GM08714 (cell line): ENCODE measurements at regions not wholly inside any gene's neighbourhood (a gene's known extent, or its start where the extent isn't known, plus 50 kb on each side); places are given as distances from the start of the nearest gene placed in this dataset.
"Not testable (repeated sequence)": the region's sequence is repeated elsewhere in the genome, so short reads cannot be mapped to it uniquely, and the experiment has no call there.

ENCODE experiments used
- H3K4me3 ChIP-seq: fragments of 200-500 bp; sonication (Bioruptor generic); 2 replicates; pipeline ENCODE4 v1.5.1; 2014; ENCODE audit warnings: mild to moderate bottlenecking, low read length, inconsistent platforms
- ZNF274 ChIP-seq: IDR thresholded peaks from 2 replicates; pipeline ENCODE4 v1.6.1; 2012; ENCODE audit warnings: mild to moderate bottlenecking, low read depth, low read length

- no peak overlapping the region for H3K4me3 ChIP-seq
- no peak for TF ChIP-seq ZNF274
These were observed 248.1 kb downstream of the CD109 start for GRCh38 chr6:73943930-73944652.

- no peak for TF ChIP-seq ZNF274
- H3K4me3 ChIP-seq, result no peak overlapping the region
These were observed 247.4 kb downstream of the CD109 start for GRCh38 chr6:73943411-73943810.

DNA sequence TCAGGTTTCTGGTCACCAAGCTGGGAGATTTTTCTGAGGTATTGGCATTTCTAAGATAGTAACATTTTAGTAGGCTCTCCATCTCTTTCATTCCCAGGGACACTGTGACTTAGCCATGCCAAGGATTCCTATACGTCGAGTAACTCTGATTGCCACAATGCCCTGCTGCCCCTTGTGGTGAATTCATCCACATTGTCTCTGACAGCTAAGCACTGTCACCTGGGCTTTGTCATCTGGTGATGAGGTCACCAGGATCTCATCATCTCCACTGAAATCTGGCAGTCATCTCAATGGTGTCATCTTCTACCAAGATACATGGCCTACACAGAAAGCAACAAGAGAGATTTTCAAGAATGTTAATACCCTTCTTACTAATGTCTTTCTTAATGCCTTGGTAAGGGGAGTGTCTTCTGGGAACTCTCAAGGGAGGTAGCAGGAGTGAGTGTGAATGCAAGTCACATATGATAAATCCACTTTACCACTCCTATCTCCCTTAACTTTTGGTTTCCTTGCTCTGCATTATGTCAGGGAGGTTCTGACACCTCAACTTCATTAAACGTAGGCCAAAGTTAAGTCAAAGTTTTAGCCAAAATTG lies 246.7 kb downstream of the CD109 start:
- TF ChIP-seq ZNF274, result no peak
- H3K4me3 ChIP-seq, result no peak overlapping the region

DNA sequence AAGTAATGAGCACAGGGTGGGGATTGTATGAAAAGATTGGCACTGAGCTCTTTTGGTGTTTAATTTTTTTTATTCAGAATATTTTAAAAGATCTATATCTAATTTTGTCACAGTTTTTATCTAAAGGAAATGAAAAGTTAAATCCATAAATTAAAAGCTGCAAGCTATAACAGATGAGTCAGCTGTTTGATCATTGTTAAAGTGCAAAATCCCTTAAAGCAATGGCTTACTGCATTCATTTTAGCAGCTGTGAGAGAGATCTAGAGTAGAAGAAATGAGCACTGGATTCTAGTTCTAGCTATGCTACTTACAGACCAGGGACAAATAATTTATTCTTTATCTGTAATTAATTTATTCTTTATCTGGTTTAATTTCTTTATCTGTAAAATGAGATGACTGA lies 245.9 kb downstream of the CD109 start:
- TF ChIP-seq ZNF274, result no peak
- H3K4me3 ChIP-seq, result no peak overlapping the region

DNA sequence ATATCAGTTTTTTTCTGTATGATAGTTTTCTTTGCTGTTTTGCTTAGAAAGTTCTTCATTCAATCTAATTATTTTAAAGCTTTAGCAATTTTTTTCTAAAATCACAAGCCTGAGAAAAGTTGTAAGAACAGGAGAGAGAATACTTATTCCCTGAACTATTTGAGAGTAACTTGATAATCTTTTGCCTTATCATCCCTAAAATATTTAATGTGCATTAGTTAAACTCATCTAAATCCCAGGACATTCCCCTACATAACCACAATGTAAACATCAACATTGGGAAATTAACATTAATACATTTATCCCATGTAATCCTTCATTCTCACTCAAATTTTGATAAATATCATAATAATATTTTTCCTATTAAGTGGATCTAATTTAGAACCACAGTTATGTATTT lies 241.8 kb downstream of the CD109 start:
- TF ChIP-seq ZNF274, result no peak
- H3K4me3 ChIP-seq, result no peak overlapping the region

GRCh38 chr6:73932866-73933265 lies 236.9 kb downstream of the CD109 start:
- TF ChIP-seq ZNF274, result no peak
- no peak overlapping the region for H3K4me3 ChIP-seq

GRCh38 chr6:73929405-73929804 lies 233.4 kb downstream of the CD109 start:
- no peak overlapping the region for H3K4me3 ChIP-seq
- TF ChIP-seq ZNF274, result no peak

- H3K4me3 ChIP-seq, result no peak overlapping the region
- no peak for TF ChIP-seq ZNF274
These were observed 231.4 kb downstream of the CD109 start for GRCh38 chr6:73927421-73927820.

- H3K4me3 ChIP-seq, result not testable (repeated sequence)
These were observed 229.7 kb downstream of the CD109 start for GRCh38 chr6:73925703-73926102.

DNA sequence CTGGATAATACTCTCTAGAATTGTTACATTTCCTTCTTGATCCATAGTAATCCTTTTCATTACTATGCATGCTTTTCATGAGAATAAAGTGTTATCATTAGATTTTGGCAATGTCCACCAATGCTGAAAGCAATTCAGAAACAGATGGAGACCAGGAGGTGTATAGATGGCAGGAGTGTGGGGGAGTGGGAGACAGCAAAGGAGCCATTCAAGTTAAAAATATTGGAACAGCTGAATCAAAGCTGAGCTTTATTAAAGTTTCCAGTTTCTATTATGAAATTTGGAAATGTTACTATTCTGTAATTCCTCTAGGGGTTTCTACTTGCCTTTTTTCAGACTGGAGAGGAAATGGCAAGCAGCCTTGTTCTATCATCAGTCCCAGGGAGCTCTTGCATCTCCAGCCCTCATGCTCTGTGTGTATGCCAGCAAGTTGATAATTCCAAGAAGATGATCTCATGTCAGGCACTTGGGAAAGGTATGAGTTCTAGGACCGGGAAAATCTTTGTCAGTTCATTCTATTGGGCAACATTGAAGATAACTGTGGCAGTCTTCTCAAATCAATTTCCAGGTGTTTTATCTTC lies 228.0 kb downstream of the CD109 start:
- H3K4me3 ChIP-seq, result no peak overlapping the region
- TF ChIP-seq ZNF274, result no peak

DNA sequence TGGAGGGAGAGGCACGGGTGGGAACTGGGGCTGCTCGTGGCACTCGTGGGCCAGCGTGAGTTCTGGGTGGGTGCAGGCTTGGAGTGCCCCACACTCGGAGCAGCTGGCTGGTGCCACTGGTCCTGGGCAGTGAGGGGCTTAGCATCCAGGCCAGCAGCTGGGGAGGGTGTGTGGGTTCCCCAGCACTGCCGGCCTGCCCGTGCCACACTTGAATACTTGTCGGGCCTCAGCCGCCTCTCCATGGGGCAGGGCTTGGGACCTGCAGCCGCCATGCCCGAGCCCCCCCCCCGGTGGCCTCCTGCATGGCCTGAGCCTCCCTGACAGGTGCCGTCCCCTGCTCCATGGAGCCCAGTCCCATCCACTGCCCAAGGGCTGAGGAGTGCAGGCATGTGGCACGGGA lies 207.2 kb downstream of the CD109 start:
- no peak for TF ChIP-seq ZNF274
- no peak overlapping the region for H3K4me3 ChIP-seq

DNA sequence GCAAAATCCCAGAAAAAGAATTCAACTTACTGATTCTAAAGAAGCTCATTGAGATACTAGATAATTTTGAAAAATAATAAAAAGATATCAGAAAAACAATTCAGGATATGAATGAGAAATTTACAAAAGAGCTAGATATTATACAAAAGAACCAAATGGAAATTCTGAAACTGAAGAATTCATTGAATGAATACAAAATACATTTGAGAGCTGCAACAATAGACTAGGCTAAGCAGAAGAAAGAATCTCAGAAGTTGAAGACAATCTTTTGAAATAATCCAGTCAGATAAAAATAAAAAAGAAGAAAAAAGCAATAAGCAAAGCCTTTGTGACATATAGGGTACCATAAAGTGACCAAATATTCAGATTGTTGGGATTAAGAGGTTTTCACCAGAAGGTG lies 206.0 kb downstream of the CD109 start:
- TF ChIP-seq ZNF274, result no peak
- H3K4me3 ChIP-seq, result no peak overlapping the region

- no peak overlapping the region for H3K4me3 ChIP-seq
- TF ChIP-seq ZNF274, result no peak
These were observed 205.3 kb downstream of the CD109 start for GRCh38 chr6:73901311-73901710.

DNA sequence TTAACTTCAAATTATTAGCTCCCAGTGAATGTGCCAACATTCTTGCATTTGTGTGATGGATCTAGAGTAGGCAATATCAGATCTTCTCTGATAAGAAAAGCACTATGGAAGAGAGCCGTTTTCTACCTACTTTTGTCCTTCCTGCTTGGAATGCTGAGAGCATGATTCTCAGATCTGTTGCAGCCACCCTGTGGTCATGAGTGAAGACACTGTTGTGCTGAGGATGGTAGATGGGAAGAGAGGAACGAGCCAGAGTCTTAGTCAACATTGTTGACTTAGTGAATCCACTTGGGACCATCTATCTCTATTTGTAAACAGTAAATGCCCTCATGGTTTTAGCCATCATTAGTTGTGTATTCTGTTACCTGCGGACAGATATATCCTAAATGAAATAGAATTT lies 202.6 kb downstream of the CD109 start:
- TF ChIP-seq ZNF274, result no peak
- no peak overlapping the region for H3K4me3 ChIP-seq

DNA sequence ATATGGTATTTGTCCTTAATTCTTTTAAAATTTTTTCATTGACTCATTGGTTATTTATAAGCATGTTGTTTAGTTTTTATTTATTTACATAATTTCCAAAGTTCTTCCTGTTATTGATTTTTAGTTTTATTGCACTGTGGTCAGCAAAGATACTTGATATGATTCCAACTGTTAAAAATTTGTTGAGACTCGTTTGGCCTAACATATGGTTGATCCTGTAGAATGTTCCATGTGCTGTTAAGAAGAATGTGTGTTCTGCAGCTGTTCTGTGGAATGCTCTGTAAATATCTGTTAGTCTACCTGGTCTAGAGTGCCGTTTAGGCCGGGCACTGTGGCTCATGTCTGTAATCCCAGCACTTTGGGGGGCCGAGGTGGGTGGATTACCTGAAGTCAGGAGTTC lies 197.7 kb downstream of the CD109 start:
- no peak overlapping the region for H3K4me3 ChIP-seq
- no peak for TF ChIP-seq ZNF274
